Ishikawa (cell line): ENCODE measurements at regions not wholly inside any gene's neighbourhood (a gene's known extent, or its start where the extent isn't known, plus 50 kb on each side); places are given as distances from the start of the nearest gene placed in this dataset.

ENCODE experiments used
- EP300 ChIP-seq: IDR thresholded peaks from 2 replicates; pipeline ENCODE4 v1.6.1; 2012; ENCODE audit warnings: borderline replicate concordance
- NFIC ChIP-seq: IDR thresholded peaks from 2 replicates; pipeline ENCODE4 v1.6.1; 2012
- REST ChIP-seq: IDR thresholded peaks from 2 replicates; pipeline ENCODE4 v1.6.1; 2012; ENCODE audit warnings: low read depth, mild to moderate bottlenecking
- TAF1 ChIP-seq: IDR thresholded peaks from 2 replicates; pipeline ENCODE4 v1.6.1; 2012; ENCODE audit warnings: low read depth, mild to moderate bottlenecking
- TCF12 ChIP-seq: IDR thresholded peaks from 2 replicates; pipeline ENCODE4 v1.6.1; 2012; ENCODE audit warnings: low read depth
- TEAD4 ChIP-seq: IDR thresholded peaks from 2 replicates; pipeline ENCODE4 v1.6.1; 2012
- YY1 ChIP-seq: IDR thresholded peaks from 2 replicates; pipeline ENCODE4 v1.6.1; 2012; ENCODE audit warnings: low read depth
- ZBTB7A ChIP-seq: IDR thresholded peaks from 2 replicates; pipeline ENCODE4 v1.6.1; 2012; ENCODE audit warnings: low read depth
- TF ChIP-seq, protein P1 (sequence below): IDR thresholded peaks from 2 replicates; pipeline ENCODE4 v1.6.1; 2012
- TF ChIP-seq, protein P2 (sequence below): IDR thresholded peaks from 2 replicates; pipeline ENCODE4 v1.6.1; 2012

DNA sequence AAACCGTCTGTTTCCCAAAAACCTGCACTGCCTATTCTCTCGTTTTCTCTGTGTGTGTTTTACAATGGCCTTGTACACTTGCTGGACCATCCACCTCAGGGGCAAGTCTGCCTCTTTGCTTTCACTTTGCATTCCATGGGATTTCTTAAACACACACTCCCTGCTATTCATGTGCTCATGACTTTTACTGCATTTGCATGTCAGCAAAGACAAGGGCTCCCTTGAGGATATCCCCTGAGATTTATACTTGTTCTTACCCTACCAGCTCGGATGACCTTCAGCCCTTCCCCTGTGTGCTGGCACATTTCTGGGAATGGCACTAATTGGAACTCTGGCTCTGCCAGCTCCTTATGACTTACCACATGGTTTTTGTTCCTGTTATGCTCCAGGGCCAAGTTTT, 386.9 kb downstream of the AMY1C start:
- TF ChIP-seq EP300 (no peak), REST (no peak), ZBTB7A (no peak), TEAD4 (no peak), YY1 (no peak), TAF1 (no peak), TCF12 (no peak), NFIC (no peak)
- TF ChIP-seq, protein P1, sequence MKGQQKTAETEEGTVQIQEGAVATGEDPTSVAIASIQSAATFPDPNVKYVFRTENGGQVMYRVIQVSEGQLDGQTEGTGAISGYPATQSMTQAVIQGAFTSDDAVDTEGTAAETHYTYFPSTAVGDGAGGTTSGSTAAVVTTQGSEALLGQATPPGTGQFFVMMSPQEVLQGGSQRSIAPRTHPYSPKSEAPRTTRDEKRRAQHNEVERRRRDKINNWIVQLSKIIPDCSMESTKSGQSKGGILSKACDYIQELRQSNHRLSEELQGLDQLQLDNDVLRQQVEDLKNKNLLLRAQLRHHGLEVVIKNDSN = no peak
- TF ChIP-seq, protein P2, sequence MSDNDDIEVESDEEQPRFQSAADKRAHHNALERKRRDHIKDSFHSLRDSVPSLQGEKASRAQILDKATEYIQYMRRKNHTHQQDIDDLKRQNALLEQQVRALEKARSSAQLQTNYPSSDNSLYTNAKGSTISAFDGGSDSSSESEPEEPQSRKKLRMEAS = no peak
